ENCODE measurements at regions not wholly inside any gene's neighbourhood (a gene's known extent, or its start where the extent isn't known, plus 50 kb on each side); places are given as distances from the start of the nearest gene placed in this dataset.

DNA sequence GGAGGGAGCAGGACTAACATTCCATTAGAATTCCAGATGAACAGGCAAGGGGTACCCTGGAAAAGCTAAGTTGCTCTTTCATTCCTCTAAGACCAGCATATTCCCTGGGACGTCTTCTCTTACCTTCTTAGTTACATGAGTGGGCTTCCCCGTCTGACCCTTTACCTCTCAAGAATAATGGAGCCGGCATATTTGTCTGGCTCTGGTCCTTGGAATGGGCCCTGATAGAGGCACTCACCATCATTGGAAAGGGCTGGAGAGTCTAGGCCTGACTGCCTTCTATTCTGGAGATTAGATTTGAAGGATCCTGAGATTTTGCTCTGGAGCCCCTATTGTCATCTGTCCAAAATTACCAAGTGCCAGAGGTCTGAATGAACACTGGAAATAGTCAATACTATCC is 347.5 kb downstream of the MYCN start:
- H3F3A ChIP-seq (ENCODE audit: insufficient read depth, low read length, poor library complexity, severe bottlenecking) = no peaks in the 10 kb centered on the region
- TF ChIP-seq EP300 (conservative IDR thresholded peaks at IDR 0.05; ENCODE audit: poor library complexity, severe bottlenecking) = no peak
- H3K27me3 ChIP-seq (ENCODE audit: insufficient read depth, low read depth, low read length) = no peaks in the 10 kb centered on the region
- no peak overlapping the region for H3K4me3 ChIP-seq (ENCODE audit: low read length)
- no peak overlapping the region for H3K27ac ChIP-seq (ENCODE audit: low read length)
- H3K9me3 ChIP-seq (ENCODE audit: low read length) = no peaks in the 10 kb centered on the region
- no peaks in the 10 kb centered on the region for H3K9me2 ChIP-seq (ENCODE audit: insufficient read depth, low read length)
- H2AFZ ChIP-seq (ENCODE audit: low read depth, low read length) = no peak overlapping the region
- H3K4me2 ChIP-seq (ENCODE audit: low read length) = no peak overlapping the region
- no peaks in the 10 kb centered on the region for H4K20me1 ChIP-seq (ENCODE audit: insufficient read depth)
- H3K9ac ChIP-seq (ENCODE audit: low read length) = no peak overlapping the region
- H3K79me2 ChIP-seq (replicated peaks; ENCODE audit: insufficient read depth, low read length) = no peaks in the 10 kb centered on the region
- no peaks in the 10 kb centered on the region for H3K36me3 ChIP-seq (ENCODE audit: insufficient read depth, low read length)

DNA sequence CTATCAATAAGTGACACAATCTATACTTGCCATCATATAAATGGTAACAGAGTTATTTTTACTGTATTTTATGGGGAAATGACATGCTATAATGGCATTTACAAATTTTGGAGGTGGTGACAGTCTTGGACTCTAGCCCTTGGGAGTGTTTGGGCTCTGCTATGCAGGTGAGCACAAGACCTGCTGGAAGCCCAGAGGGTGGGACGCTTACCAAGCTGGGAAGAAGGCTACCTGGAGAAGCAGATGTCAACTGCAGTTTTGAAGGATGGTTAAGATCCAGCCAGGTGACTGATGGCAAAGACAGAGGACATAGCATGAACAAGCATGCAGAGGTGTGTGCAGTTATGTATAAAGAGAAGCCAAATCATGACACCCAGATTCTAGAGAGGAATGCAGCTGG is 346.9 kb downstream of the MYCN start:
- no peaks in the 10 kb centered on the region for H3K36me3 ChIP-seq (ENCODE audit: insufficient read depth, low read length)
- H2AFZ ChIP-seq (ENCODE audit: low read depth, low read length) = no peak overlapping the region
- H3K27me3 ChIP-seq (ENCODE audit: insufficient read depth, low read depth, low read length) = no peaks in the 10 kb centered on the region
- H3K9ac ChIP-seq (ENCODE audit: low read length) = no peak overlapping the region
- H3F3A ChIP-seq (ENCODE audit: insufficient read depth, low read length, poor library complexity, severe bottlenecking) = no peaks in the 10 kb centered on the region
- H3K27ac ChIP-seq (ENCODE audit: low read length) = no peak overlapping the region
- H3K79me2 ChIP-seq (replicated peaks; ENCODE audit: insufficient read depth, low read length) = no peaks in the 10 kb centered on the region
- H3K4me3 ChIP-seq (ENCODE audit: low read length) = no peak overlapping the region
- no peak overlapping the region for H3K4me2 ChIP-seq (ENCODE audit: low read length)
- no peaks in the 10 kb centered on the region for H3K9me3 ChIP-seq (ENCODE audit: low read length)
- H4K20me1 ChIP-seq (ENCODE audit: insufficient read depth) = no peaks in the 10 kb centered on the region
- H3K9me2 ChIP-seq (ENCODE audit: insufficient read depth, low read length) = no peaks in the 10 kb centered on the region
- TF ChIP-seq MXI1 (conservative IDR thresholded peaks at IDR 0.05; ENCODE audit: poor library complexity, severe bottlenecking) (no peak), SMC3 (conservative IDR thresholded peaks at IDR 0.05; ENCODE audit: poor library complexity) (no peak), TAF1 (IDR thresholded peaks at IDR 0.05; ENCODE audit: low read depth) (no peak), POLR2AphosphoS5 (IDR thresholded peaks at IDR 0.05) (no peak), EP300 (conservative IDR thresholded peaks at IDR 0.05; ENCODE audit: poor library complexity, severe bottlenecking) (no peak), RAD21 (conservative IDR thresholded peaks at IDR 0.05) (no peak), EZH2 (IDR thresholded peaks at IDR 0.05; ENCODE audit: borderline replicate concordance, insufficient read depth, low read length, poor library complexity, severe bottlenecking) (no peak)
- TF ChIP-seq, protein P1, sequence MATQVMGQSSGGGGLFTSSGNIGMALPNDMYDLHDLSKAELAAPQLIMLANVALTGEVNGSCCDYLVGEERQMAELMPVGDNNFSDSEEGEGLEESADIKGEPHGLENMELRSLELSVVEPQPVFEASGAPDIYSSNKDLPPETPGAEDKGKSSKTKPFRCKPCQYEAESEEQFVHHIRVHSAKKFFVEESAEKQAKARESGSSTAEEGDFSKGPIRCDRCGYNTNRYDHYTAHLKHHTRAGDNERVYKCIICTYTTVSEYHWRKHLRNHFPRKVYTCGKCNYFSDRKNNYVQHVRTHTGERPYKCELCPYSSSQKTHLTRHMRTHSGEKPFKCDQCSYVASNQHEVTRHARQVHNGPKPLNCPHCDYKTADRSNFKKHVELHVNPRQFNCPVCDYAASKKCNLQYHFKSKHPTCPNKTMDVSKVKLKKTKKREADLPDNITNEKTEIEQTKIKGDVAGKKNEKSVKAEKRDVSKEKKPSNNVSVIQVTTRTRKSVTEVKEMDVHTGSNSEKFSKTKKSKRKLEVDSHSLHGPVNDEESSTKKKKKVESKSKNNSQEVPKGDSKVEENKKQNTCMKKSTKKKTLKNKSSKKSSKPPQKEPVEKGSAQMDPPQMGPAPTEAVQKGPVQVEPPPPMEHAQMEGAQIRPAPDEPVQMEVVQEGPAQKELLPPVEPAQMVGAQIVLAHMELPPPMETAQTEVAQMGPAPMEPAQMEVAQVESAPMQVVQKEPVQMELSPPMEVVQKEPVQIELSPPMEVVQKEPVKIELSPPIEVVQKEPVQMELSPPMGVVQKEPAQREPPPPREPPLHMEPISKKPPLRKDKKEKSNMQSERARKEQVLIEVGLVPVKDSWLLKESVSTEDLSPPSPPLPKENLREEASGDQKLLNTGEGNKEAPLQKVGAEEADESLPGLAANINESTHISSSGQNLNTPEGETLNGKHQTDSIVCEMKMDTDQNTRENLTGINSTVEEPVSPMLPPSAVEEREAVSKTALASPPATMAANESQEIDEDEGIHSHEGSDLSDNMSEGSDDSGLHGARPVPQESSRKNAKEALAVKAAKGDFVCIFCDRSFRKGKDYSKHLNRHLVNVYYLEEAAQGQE (IDR thresholded peaks at IDR 0.05; ENCODE audit: borderline replicate concordance) = no peak
- TF ChIP-seq, protein P2, sequence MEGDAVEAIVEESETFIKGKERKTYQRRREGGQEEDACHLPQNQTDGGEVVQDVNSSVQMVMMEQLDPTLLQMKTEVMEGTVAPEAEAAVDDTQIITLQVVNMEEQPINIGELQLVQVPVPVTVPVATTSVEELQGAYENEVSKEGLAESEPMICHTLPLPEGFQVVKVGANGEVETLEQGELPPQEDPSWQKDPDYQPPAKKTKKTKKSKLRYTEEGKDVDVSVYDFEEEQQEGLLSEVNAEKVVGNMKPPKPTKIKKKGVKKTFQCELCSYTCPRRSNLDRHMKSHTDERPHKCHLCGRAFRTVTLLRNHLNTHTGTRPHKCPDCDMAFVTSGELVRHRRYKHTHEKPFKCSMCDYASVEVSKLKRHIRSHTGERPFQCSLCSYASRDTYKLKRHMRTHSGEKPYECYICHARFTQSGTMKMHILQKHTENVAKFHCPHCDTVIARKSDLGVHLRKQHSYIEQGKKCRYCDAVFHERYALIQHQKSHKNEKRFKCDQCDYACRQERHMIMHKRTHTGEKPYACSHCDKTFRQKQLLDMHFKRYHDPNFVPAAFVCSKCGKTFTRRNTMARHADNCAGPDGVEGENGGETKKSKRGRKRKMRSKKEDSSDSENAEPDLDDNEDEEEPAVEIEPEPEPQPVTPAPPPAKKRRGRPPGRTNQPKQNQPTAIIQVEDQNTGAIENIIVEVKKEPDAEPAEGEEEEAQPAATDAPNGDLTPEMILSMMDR (IDR thresholded peaks at IDR 0.05; ENCODE audit: poor library complexity, severe bottlenecking) = no peak
